ENCODE measurements at regions not wholly inside any gene's neighbourhood (a gene's known extent, or its start where the extent isn't known, plus 50 kb on each side); places are given as distances from the start of the nearest gene placed in this dataset.

DNA sequence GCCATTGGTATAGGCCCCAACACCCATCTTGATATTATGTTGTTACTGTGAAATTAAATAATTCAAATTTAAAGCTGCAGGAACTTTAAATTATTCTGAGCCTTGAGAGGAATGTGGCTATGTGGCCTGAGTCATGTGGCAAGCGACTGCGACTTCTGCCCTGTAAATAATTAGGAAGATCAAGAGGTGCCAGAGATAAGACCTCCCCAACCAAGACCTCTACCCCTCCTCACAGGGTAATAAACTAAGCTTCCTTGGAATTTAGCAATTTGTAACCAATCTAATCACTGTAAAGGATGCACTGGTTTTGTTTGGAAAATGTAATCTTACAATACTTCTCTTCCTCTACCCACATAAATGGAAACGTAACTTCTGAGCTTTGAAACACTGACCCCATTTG, 501.9 kb downstream of the RAPGEF2 start:
- no peak for DNase-seq (ENCODE audit: low read depth)
- no peak overlapping the region for H3K4me3 ChIP-seq (ENCODE audit: low read depth, low read length)
- TF ChIP-seq, protein P1, sequence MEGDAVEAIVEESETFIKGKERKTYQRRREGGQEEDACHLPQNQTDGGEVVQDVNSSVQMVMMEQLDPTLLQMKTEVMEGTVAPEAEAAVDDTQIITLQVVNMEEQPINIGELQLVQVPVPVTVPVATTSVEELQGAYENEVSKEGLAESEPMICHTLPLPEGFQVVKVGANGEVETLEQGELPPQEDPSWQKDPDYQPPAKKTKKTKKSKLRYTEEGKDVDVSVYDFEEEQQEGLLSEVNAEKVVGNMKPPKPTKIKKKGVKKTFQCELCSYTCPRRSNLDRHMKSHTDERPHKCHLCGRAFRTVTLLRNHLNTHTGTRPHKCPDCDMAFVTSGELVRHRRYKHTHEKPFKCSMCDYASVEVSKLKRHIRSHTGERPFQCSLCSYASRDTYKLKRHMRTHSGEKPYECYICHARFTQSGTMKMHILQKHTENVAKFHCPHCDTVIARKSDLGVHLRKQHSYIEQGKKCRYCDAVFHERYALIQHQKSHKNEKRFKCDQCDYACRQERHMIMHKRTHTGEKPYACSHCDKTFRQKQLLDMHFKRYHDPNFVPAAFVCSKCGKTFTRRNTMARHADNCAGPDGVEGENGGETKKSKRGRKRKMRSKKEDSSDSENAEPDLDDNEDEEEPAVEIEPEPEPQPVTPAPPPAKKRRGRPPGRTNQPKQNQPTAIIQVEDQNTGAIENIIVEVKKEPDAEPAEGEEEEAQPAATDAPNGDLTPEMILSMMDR (IDR thresholded peaks at IDR 0.05; ENCODE audit: insufficient read depth, low read depth, low read length) = no peak

GRCh38 chr4:159606835-159607234, 504.0 kb downstream of the RAPGEF2 start:
- no peak for DNase-seq (ENCODE audit: low read depth)
- no peak overlapping the region for H3K4me3 ChIP-seq (ENCODE audit: low read depth, low read length)
- TF ChIP-seq, protein P1 (IDR thresholded peaks at IDR 0.05; ENCODE audit: insufficient read depth, low read depth, low read length) = no peak

- no peak for DNase-seq (ENCODE audit: low read depth)
- TF ChIP-seq, protein P1 (IDR thresholded peaks at IDR 0.05; ENCODE audit: insufficient read depth, low read depth, low read length) = no peak
- H3K4me3 ChIP-seq (ENCODE audit: low read depth, low read length) = no peak overlapping the region
These were observed 504.9 kb downstream of the RAPGEF2 start for GRCh38 chr4:159607809-159608208.

GRCh38 chr4:159608436-159608835, 505.6 kb downstream of the RAPGEF2 start:
- TF ChIP-seq, protein P1 (IDR thresholded peaks at IDR 0.05; ENCODE audit: insufficient read depth, low read depth, low read length) = no peak
- no peak for DNase-seq (ENCODE audit: low read depth)
- H3K4me3 ChIP-seq (ENCODE audit: low read depth, low read length) = no peak overlapping the region

GRCh38 chr4:159632031-159632430, 529.2 kb downstream of the RAPGEF2 start:
- no peak for DNase-seq (ENCODE audit: low read depth)
- H3K4me3 ChIP-seq (ENCODE audit: low read depth, low read length) = no peak overlapping the region
- TF ChIP-seq, protein P1 (IDR thresholded peaks at IDR 0.05; ENCODE audit: insufficient read depth, low read depth, low read length) = no peak

- DNase-seq (ENCODE audit: low read depth) = no peak
- TF ChIP-seq, protein P1 (IDR thresholded peaks at IDR 0.05; ENCODE audit: insufficient read depth, low read depth, low read length) = no peak
- no peak overlapping the region for H3K4me3 ChIP-seq (ENCODE audit: low read depth, low read length)
These were observed 536.9 kb downstream of the RAPGEF2 start for GRCh38 chr4:159639671-159640323.

DNA sequence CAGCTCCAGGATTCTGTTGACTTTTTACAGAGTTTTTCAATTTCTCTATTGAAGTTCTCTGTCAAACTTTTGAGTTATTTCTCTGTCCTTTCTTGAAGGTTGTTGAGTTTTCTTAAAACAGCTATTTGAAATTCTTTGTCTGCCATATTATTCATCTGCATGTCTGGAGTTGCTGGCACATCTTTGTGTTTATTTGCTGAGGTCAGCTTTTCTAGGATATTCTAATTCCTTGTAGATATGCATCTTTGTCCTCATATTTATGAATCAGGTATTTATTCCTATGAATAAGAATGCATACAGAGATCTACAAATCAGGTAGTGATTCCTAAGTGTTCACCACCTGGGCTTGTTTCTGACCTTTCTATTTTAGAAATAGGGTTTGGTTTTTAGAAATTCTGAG, 546.4 kb downstream of the RAPGEF2 start:
- no peak overlapping the region for H3K4me3 ChIP-seq (ENCODE audit: low read depth, low read length)
- TF ChIP-seq, protein P1 (IDR thresholded peaks at IDR 0.05; ENCODE audit: insufficient read depth, low read depth, low read length) = no peak
- no peak for DNase-seq (ENCODE audit: low read depth)
